ENCODE measurements at regions not wholly inside any gene's neighbourhood (a gene's known extent, or its start where the extent isn't known, plus 50 kb on each side); places are given as distances from the start of the nearest gene placed in this dataset.

GRCh38 chr6:169157197-169158148 is 96.2 kb downstream of the THBS2 start:
- no peak overlapping the region for H3K27ac Mint-ChIP-seq
- ATAC-seq (replicated peaks), result no peak
- peaks cover 36 to 59% of the 10 kb centered on the region in 2 donors for H3K27me3 Mint-ChIP-seq
- H3K9me3 Mint-ChIP-seq, result no peaks in the 10 kb centered on the region
- DNase-seq, result no peak
- no peaks in the 10 kb centered on the region for H3K36me3 Mint-ChIP-seq (ENCODE audit: insufficient read depth)
- no peaks in the 10 kb centered on the region for H3K4me1 Mint-ChIP-seq (ENCODE audit: low read depth in 2 of 2)
- H3K4me3 Mint-ChIP-seq, result no peak overlapping the region

- Mint-ChIP-seq H3K27ac (no peak overlapping the region), H3K4me1 (ENCODE audit: low read depth in 2 of 2) (no peaks in the 10 kb centered on the region), H3K9me3 (no peaks in the 10 kb centered on the region), H3K27me3 (peaks cover 30 to 51% of the 10 kb centered on the region in 2 donors), H3K4me3 (no peak overlapping the region), H3K36me3 (ENCODE audit: insufficient read depth) (no peaks in the 10 kb centered on the region)
- ATAC-seq (replicated peaks), result no peak
- DNase-seq, result no peak
Observed at GRCh38 chr6:169156793-169157147, 96.9 kb downstream of the THBS2 start.

- Mint-ChIP-seq H3K27ac (no peak overlapping the region), H3K4me3 (no peak overlapping the region), H3K27me3 (peaks cover 30 to 46% of the 10 kb centered on the region in 2 donors), H3K36me3 (ENCODE audit: insufficient read depth) (no peaks in the 10 kb centered on the region), H3K9me3 (no peaks in the 10 kb centered on the region), H3K4me1 (ENCODE audit: low read depth in 2 of 2) (no peaks in the 10 kb centered on the region)
- ATAC-seq (replicated peaks), result no peak
- DNase-seq, result no peak
Observed at GRCh38 chr6:169156108-169156792, 97.4 kb downstream of the THBS2 start.

- no peaks in the 10 kb centered on the region for H3K36me3 Mint-ChIP-seq (ENCODE audit: insufficient read depth)
- H3K4me1 Mint-ChIP-seq (ENCODE audit: low read depth in 2 of 2), result no peaks in the 10 kb centered on the region
- H3K9me3 Mint-ChIP-seq, result peaks cover 0 to under 1% of the 10 kb centered on the region in 2 donors
- no peak for DNase-seq
- H3K27ac Mint-ChIP-seq, result no peak overlapping the region
- no peak for ATAC-seq (replicated peaks)
- no peak overlapping the region for H3K4me3 Mint-ChIP-seq
- H3K27me3 Mint-ChIP-seq, result peaks cover 30 to 42% of the 10 kb centered on the region in 2 donors
Observed at GRCh38 chr6:169155481-169155880, 98.2 kb downstream of the THBS2 start.

- H3K9me3 Mint-ChIP-seq, result peaks cover 0 to 8% of the 10 kb centered on the region in 2 donors
- H3K36me3 Mint-ChIP-seq (ENCODE audit: insufficient read depth), result no peaks in the 10 kb centered on the region
- no peak for DNase-seq
- H3K4me3 Mint-ChIP-seq, result no peak overlapping the region
- H3K27ac Mint-ChIP-seq, result no peak overlapping the region
- peaks cover 30 to 42% of the 10 kb centered on the region in 2 donors for H3K27me3 Mint-ChIP-seq
- no peak for ATAC-seq (replicated peaks)
- no peaks in the 10 kb centered on the region for H3K4me1 Mint-ChIP-seq (ENCODE audit: low read depth in 2 of 2)
Observed at GRCh38 chr6:169153401-169153800, 100.2 kb downstream of the THBS2 start.

- ATAC-seq (replicated peaks) (no peak), DNase-seq (no peak)
- H3K9me3 Mint-ChIP-seq, result peaks cover 0 to 8% of the 10 kb centered on the region in 2 donors
- H3K36me3 Mint-ChIP-seq (ENCODE audit: insufficient read depth), result no peaks in the 10 kb centered on the region
- H3K27ac Mint-ChIP-seq, result no peak overlapping the region
- peaks cover 19 to 37% of the 10 kb centered on the region in 2 donors for H3K27me3 Mint-ChIP-seq
- no peak overlapping the region for H3K4me3 Mint-ChIP-seq
- H3K4me1 Mint-ChIP-seq (ENCODE audit: low read depth in 2 of 2), result peaks cover 0 to 2% of the 10 kb centered on the region in 2 donors
Observed at GRCh38 chr6:169146521-169146920, 107.1 kb downstream of the THBS2 start.

GRCh38 chr6:169145991-169146501 is 107.6 kb downstream of the THBS2 start:
- peaks cover 19 to 37% of the 10 kb centered on the region in 2 donors for H3K27me3 Mint-ChIP-seq
- no peak for ATAC-seq (replicated peaks)
- H3K9me3 Mint-ChIP-seq, result peaks cover 0 to 8% of the 10 kb centered on the region in 2 donors
- H3K36me3 Mint-ChIP-seq (ENCODE audit: insufficient read depth), result no peaks in the 10 kb centered on the region
- H3K4me1 Mint-ChIP-seq (ENCODE audit: low read depth in 2 of 2), result peaks cover 0 to 2% of the 10 kb centered on the region in 2 donors
- no peak overlapping the region for H3K27ac Mint-ChIP-seq
- no peak for DNase-seq
- no peak overlapping the region for H3K4me3 Mint-ChIP-seq

GRCh38 chr6:169145496-169145895 is 108.2 kb downstream of the THBS2 start:
- Mint-ChIP-seq H3K36me3 (ENCODE audit: insufficient read depth) (no peaks in the 10 kb centered on the region), H3K4me1 (ENCODE audit: low read depth in 2 of 2) (peaks cover 0 to 2% of the 10 kb centered on the region in 2 donors), H3K4me3 (no peak overlapping the region), H3K27me3 (peaks cover 19 to 37% of the 10 kb centered on the region in 2 donors), H3K9me3 (peaks cover 0 to 8% of the 10 kb centered on the region in 2 donors), H3K27ac (no peak overlapping the region)
- DNase-seq (no peak), ATAC-seq (replicated peaks) (no peak)

- no peak for DNase-seq
- H3K27me3 Mint-ChIP-seq, result peaks cover 19 to 37% of the 10 kb centered on the region in 2 donors
- H3K4me3 Mint-ChIP-seq, result no peak overlapping the region
- no peak overlapping the region for H3K27ac Mint-ChIP-seq
- no peaks in the 10 kb centered on the region for H3K36me3 Mint-ChIP-seq (ENCODE audit: insufficient read depth)
- no peaks in the 10 kb centered on the region for H3K9me3 Mint-ChIP-seq
- H3K4me1 Mint-ChIP-seq (ENCODE audit: low read depth in 2 of 2), result peaks cover 0 to 2% of the 10 kb centered on the region in 2 donors
- no peak for ATAC-seq (replicated peaks)
Observed at GRCh38 chr6:169144356-169144755, 109.3 kb downstream of the THBS2 start.

- ATAC-seq (replicated peaks), result no peak
- no peaks in the 10 kb centered on the region for H3K9me3 Mint-ChIP-seq
- H3K4me3 Mint-ChIP-seq, result no peak overlapping the region
- H3K36me3 Mint-ChIP-seq (ENCODE audit: insufficient read depth), result no peaks in the 10 kb centered on the region
- H3K27ac Mint-ChIP-seq, result no peak overlapping the region
- peaks cover 0 to 2% of the 10 kb centered on the region in 2 donors for H3K4me1 Mint-ChIP-seq (ENCODE audit: low read depth in 2 of 2)
- no peak for DNase-seq
- peaks cover 19 to 32% of the 10 kb centered on the region in 2 donors for H3K27me3 Mint-ChIP-seq
Observed at GRCh38 chr6:169142538-169142844, 111.2 kb downstream of the THBS2 start.

GRCh38 chr6:169141671-169142537 is 111.7 kb downstream of the THBS2 start:
- Mint-ChIP-seq H3K27me3 (peaks cover 15 to 26% of the 10 kb centered on the region in 2 donors), H3K36me3 (ENCODE audit: insufficient read depth) (no peaks in the 10 kb centered on the region), H3K4me1 (ENCODE audit: low read depth in 2 of 2) (peaks cover 0 to 2% of the 10 kb centered on the region in 2 donors), H3K27ac (no peak overlapping the region), H3K9me3 (no peaks in the 10 kb centered on the region), H3K4me3 (no peak overlapping the region)
- no peak for DNase-seq
- ATAC-seq (replicated peaks), result no peak

- DNase-seq (no peak), ATAC-seq (replicated peaks) (no peak)
- H3K27me3 Mint-ChIP-seq, result peaks cover 15 to 19% of the 10 kb centered on the region in 2 donors
- H3K4me1 Mint-ChIP-seq (ENCODE audit: low read depth in 2 of 2), result no peaks in the 10 kb centered on the region
- H3K4me3 Mint-ChIP-seq, result no peak overlapping the region
- no peaks in the 10 kb centered on the region for H3K9me3 Mint-ChIP-seq
- no peak overlapping the region for H3K27ac Mint-ChIP-seq
- H3K36me3 Mint-ChIP-seq (ENCODE audit: insufficient read depth), result no peaks in the 10 kb centered on the region
Observed at GRCh38 chr6:169140986-169141495, 112.6 kb downstream of the THBS2 start.

Data from effector memory CD8-positive, alpha-beta T cell (primary cell).